OCI-LY7 (cell line): ENCODE measurements at regions not wholly inside any gene's neighbourhood (a gene's known extent, or its start where the extent isn't known, plus 50 kb on each side); places are given as distances from the start of the nearest gene placed in this dataset.

Source experiments
- BruUV-seq: library from RNA; stranded (reverse); fragments of 400-500 nt; replicated peaks from 2 replicates; lab custom pipeline; 2021; lab: Mats Ljungman, UMichigan
- CTCF ChIA-PET: fragments of 300-600 bp; sonication (Branson Sonifier 250); formaldehyde crosslinking; loops from one replicate; lab custom pipeline; 2022; ENCODE audit warnings: antibody characterized with exemption; ENCODE audit not compliant: unreplicated experiment; lab: Charles Lee
- POLR2A ChIA-PET: fragments of 300-600 bp; sonication (Branson Sonifier 250); formaldehyde crosslinking; loops from one replicate; lab custom pipeline; 2022; ENCODE audit warnings: antibody characterized with exemption; lab: Charles Lee
- DNase-seq: peaks from one replicate; pipeline ENCODE4 v3.0.0-alpha.2; 2015; ENCODE audit warnings: low spot score
- H2AFZ ChIP-seq: fragments of 200-600 bp; sonication (generic), shearing (Covaris generic); 2 replicates; pipeline ENCODE4 v1.6.1; 2014; ENCODE audit warnings: mild to moderate bottlenecking, antibody characterized with exemption, low read length, moderate library complexity
- H3K27ac ChIP-seq: fragments of 200-600 bp; sonication (generic); 2 replicates; pipeline ENCODE4 v1.5.1; 2014; ENCODE audit warnings: mixed run types, low read depth, mild to moderate bottlenecking, moderate library complexity, low read length, inconsistent platforms; ENCODE audit not compliant: poor library complexity, severe bottlenecking
- H3K36me3 ChIP-seq: fragments of 200-600 bp; sonication (generic); 2 replicates; pipeline ENCODE4 v1.6.1; 2014; ENCODE audit warnings: mild to moderate bottlenecking, antibody characterized with exemption, low read length, moderate library complexity, mixed read lengths; ENCODE audit not compliant: insufficient read depth
- H3K4me1 ChIP-seq: fragments of 200-600 bp; sonication (generic); 2 replicates; pipeline ENCODE4 v1.5.1; 2014; ENCODE audit warnings: mild to moderate bottlenecking, low read length; ENCODE audit not compliant: insufficient read depth, poor library complexity, severe bottlenecking
- H3K4me2 ChIP-seq: fragments of 200-600 bp; sonication (generic); 2 replicates; pipeline ENCODE4 v1.6.1; 2014; ENCODE audit warnings: mild to moderate bottlenecking, low read length
- H3K4me3 ChIP-seq: fragments of 200-600 bp; sonication (generic); 2 replicates; pipeline ENCODE4 v1.5.1; 2014; ENCODE audit warnings: mild to moderate bottlenecking, low read depth, low read length; ENCODE audit not compliant: poor library complexity, severe bottlenecking
- H3K79me2 ChIP-seq: fragments of 200-600 bp; sonication (generic); 2 replicates; pipeline ENCODE4 v1.6.1; 2016; ENCODE audit warnings: low read depth, mild to moderate bottlenecking, low read length, moderate library complexity, mixed read lengths; ENCODE audit not compliant: insufficient read depth
- H3K9me2 ChIP-seq: fragments of 200-600 bp; sonication (generic); 2 replicates; pipeline ENCODE4 v1.6.1; 2016; ENCODE audit warnings: mild to moderate bottlenecking, low read length, mixed read lengths; ENCODE audit not compliant: insufficient read depth
- H3K9me3 ChIP-seq: fragments of 200-600 bp; sonication (generic); 2 replicates; pipeline ENCODE4 v1.6.1; 2014; ENCODE audit warnings: mild to moderate bottlenecking, mixed run types, low read length, mixed read lengths
- H4K20me1 ChIP-seq: fragments of 200-600 bp; sonication (generic); 2 replicates; pipeline ENCODE4 v1.6.1; 2014; ENCODE audit warnings: mild to moderate bottlenecking, antibody characterized with exemption, low read length, moderate library complexity, mixed read lengths; ENCODE audit not compliant: insufficient read depth
- CTCF ChIP-seq: fragments of 200-600 bp; sonication (generic); conservative IDR thresholded peaks from 2 replicates; pipeline ENCODE4 v1.5.1; 2014; ENCODE audit warnings: mild to moderate bottlenecking, antibody characterized with exemption, low read length, moderate library complexity, mixed read lengths
- EZH2phosphoT487 ChIP-seq: fragments of 200-600 bp; sonication (generic); IDR thresholded peaks from 2 replicates; pipeline ENCODE4 v1.6.1; 2018; ENCODE audit warnings: low read depth, borderline replicate concordance, mild to moderate bottlenecking, mixed run types, antibody characterized with exemption, low read length, moderate library complexity, mixed read lengths
- intact Hi-C: fragments of 100-400 bp; cut with micrococcal nuclease; formaldehyde crosslinking; loops from one replicate; pipeline ENCODE4 v1.10.0; 2022; ENCODE audit not compliant: unreplicated experiment

GRCh38 chr9:79037338-79037737 lies 534.4 kb upstream of the TLE4 start:
- TF ChIP-seq EZH2phosphoT487 (no peak), CTCF (no peak)
- Histone ChIP-seq H4K20me1 (no peaks in the 10 kb centered on the region), H3K9me2 (no peaks in the 10 kb centered on the region), H3K79me2 (no peaks in the 10 kb centered on the region), H3K4me2 (no peak overlapping the region), H3K36me3 (no peaks in the 10 kb centered on the region), H3K9me3 (no peaks in the 10 kb centered on the region), H3K27ac (no peak overlapping the region), H2AFZ (no peak overlapping the region), H3K4me3 (no peak overlapping the region), H3K4me1 (no peaks in the 10 kb centered on the region)
- CTCF ChIA-PET, result no interaction called here
- no peak for DNase-seq
- POLR2A ChIA-PET, result no interaction called here
- intact Hi-C loops, result no loop called here
- no TSS peak for BruUV-seq

- no TSS peak for BruUV-seq
- no peak for DNase-seq
Observed at GRCh38 chr9:79040671-79041070, 531.1 kb upstream of the TLE4 start.

GRCh38 chr9:79041266-79041665 lies 530.5 kb upstream of the TLE4 start:
- no peak for DNase-seq
- ChIA-PET CTCF (no interaction called here), POLR2A (no interaction called here)
- no TSS peak for BruUV-seq
- intact Hi-C loops, result no loop called here
- Histone ChIP-seq H2AFZ (no peak overlapping the region), H3K4me3 (no peak overlapping the region), H4K20me1 (no peaks in the 10 kb centered on the region), H3K36me3 (no peaks in the 10 kb centered on the region), H3K4me1 (no peaks in the 10 kb centered on the region), H3K79me2 (no peaks in the 10 kb centered on the region), H3K9me3 (no peaks in the 10 kb centered on the region), H3K9me2 (no peaks in the 10 kb centered on the region), H3K27ac (no peak overlapping the region), H3K4me2 (no peak overlapping the region)
- TF ChIP-seq EZH2phosphoT487, result no peak
- no peak for TF ChIP-seq CTCF

More at GRCh38 chr9:79040671-79041070, 531.1 kb upstream of the TLE4 start:
- Histone ChIP-seq H3K4me2 (no peak overlapping the region), H3K4me1 (no peaks in the 10 kb centered on the region), H2AFZ (no peak overlapping the region), H3K9me2 (no peaks in the 10 kb centered on the region), H3K79me2 (no peaks in the 10 kb centered on the region), H4K20me1 (no peaks in the 10 kb centered on the region), H3K9me3 (no peaks in the 10 kb centered on the region), H3K36me3 (no peaks in the 10 kb centered on the region), H3K27ac (no peak overlapping the region), H3K4me3 (no peak overlapping the region)
- intact Hi-C loops, result no loop called here
- CTCF ChIA-PET, result no interaction called here
- TF ChIP-seq CTCF (no peak), EZH2phosphoT487 (no peak)
- POLR2A ChIA-PET, result no interaction called here
